DLD1 (cell line): ENCODE measurements at regions not wholly inside any gene's neighbourhood (a gene's known extent, or its start where the extent isn't known, plus 50 kb on each side); places are given as distances from the start of the nearest gene placed in this dataset.

Source experiments
- in situ Hi-C: cut with HindIII; loops from 2 replicates; pipeline ENCODE4 v1.10.0; 2017; ENCODE audit warnings: low sequenced_read_pairs

GRCh38 chr14:94998110-94998509 lies 159.2 kb downstream of the DICER1 start:
- in situ Hi-C loops = no loop called here

DNA sequence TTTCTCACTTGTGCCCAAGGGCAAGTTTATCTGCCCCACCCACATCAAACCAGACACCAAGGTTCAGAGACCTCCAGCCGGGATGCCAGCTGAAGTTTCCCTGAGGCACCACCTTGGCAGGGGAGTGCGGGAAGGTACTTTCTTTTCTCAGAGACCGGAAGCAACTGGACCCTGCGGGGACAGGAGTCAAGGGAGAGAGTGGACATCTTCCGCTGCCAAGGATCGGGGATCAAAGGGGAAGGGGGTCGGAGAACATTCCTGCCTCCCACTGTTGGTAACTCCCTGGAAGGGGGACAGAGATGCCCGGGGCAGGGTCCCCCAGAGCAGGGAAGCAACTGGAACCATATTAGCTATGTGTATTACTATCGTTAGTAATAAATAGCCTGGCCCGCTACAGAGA lies 161.8 kb downstream of the DICER1 start:
- in situ Hi-C loops = no loop called here

DNA sequence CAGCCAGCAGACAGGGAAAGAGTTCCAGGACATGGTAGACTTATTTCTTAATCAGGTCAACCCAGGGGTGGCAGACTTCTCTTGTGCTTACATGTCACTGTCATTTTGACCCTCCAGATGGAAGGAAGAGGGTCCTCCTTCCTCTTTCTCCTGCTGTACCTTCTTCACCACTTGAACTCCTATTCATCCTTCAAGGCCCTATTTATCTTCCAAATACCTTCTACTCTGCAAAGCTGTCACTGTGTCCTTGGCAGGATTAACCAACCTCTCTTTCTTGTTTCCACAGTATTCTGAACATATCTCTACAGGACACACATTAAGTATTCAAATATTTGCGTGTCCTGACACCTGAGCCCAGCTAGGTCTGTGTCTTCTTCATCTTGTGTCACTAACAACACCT lies 163.1 kb downstream of the DICER1 start:
- in situ Hi-C loops = no loop called here

DNA sequence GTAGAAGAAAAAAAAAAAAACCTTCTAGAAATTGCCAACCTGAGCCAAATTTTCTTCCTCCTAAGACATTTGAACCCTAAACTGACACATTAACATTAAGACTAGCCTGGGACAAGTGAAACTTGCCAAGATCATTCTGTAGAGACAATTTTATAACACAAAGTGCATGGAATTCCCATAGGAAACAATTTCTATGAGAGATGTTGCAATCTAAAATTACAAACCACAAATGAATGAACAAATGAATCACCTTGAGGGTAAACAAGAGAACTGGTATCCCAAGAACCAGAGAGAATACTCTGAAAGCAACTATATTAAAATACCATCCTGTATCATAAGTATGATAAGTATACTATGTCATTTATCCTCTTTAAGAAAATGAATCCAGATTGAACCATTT lies 165.3 kb downstream of the DICER1 start:
- in situ Hi-C loops = no loop called here

DNA sequence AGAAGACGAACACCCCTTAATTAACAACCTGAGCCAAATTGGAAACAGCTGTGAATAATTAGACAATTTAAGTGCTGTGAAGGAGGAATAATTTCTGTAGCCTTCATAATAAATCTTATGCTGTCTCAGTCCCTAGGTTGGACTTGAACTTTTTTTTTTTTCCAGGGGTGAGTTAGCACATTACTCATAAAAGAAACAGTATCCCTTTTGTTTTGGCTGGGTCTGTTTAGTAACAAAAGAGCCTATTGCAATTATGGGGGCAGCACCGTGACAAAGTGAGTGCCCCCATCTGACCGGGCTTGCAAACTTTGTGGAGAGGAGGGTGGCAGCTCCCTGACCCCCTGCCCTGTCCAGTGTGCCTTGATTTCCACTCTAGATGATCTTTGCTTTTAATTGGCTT lies 167.4 kb downstream of the DICER1 start:
- in situ Hi-C loops = no loop called here

DNA sequence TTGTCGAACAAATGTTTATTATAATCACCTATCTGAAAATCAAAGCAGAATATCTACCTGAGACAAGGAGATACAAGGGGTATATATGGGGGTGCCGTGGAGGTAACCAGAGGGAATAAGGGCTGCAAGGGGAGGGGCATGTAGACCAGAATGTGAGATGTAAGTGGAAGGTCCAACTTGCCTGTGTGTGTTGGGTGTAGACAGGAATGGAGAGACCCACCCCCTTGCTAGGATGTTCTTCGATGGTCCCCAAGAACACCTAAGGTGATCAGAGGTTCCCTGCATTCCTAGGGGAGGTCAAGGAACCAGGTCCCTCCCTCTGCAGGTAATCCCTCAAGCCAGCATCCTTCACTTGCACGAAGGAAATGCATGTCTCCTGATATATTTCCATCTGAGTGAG lies 167.9 kb downstream of the DICER1 start:
- in situ Hi-C loops = no loop called here

DNA sequence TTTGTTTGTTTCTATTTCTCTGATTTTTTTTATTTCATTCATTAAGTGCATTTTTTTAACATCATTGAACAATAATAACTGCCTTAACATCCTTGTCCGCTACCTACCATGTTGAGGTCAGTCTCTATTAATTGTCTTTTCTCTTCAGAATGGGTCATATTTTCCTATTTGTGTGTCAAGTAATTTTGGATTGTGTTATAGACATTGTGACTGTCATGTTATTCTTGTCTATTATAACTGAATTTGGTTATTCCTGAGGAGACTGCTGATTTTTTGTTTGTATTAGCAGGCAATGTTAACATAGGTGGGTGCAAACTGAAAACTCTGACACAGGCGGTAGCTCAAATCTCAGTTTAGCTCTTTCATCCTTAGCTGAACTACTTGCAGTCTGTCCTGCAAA lies 169.9 kb downstream of the DICER1 start:
- in situ Hi-C loops = no loop called here

DNA sequence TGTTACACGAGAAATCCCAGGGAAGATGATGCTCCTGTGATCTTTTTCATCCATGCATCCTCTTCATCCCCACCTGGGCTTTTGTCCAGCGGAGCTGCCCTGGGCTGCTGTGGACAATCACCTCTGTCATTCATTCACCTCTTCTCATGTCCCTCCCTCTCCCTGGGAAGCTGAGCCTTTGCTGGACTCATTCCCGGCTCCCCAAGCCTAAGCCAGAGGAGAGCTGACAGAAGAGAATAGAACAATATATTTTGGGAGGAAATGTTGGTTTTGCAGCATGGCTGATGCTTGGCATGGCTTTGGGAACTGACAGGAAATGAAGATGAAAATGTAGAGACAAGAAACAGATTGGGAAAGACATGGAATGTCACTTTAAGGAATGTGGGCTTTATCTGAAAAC lies 177.4 kb downstream of the DICER1 start:
- in situ Hi-C loops = no loop called here

DNA sequence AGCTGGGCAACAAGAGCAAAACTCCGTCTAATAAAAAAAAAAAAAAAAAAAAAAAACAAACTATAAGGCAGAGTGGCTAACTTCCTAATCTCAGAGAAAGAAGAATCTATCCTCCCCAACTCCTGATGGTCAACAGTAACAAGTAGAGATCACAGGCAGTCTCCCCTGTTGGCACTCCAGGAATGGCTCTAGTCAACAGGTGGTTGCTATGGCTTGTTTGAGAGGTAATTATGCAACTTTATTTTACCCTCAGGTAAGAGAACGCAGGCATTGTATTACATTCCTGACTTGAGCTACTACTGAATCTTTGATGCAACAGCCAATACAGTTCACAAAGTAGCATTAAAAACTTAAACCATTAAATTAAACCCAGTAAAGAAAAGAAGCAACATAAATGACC lies 180.3 kb downstream of the DICER1 start:
- in situ Hi-C loops = no loop called here

DNA sequence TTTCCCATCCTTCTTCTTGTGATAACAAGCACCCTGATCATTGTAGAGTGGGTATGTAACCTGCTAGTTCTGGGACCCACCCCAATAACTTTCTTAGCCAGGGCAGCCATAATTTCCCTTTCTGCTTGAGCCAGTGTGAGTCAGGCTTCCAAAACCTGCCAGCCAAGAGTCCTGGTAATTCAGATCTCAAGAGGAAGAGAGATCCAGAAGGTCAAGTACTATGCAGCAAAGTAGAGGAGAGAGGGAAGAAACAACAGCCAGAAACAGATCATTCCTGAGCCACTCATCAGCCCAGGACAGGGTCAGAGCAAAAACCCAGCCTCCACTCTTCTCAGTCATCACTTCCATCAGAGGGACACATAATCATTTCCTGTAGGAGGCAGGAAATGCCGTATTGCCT lies 182.0 kb downstream of the DICER1 start:
- in situ Hi-C loops = no loop called here

DNA sequence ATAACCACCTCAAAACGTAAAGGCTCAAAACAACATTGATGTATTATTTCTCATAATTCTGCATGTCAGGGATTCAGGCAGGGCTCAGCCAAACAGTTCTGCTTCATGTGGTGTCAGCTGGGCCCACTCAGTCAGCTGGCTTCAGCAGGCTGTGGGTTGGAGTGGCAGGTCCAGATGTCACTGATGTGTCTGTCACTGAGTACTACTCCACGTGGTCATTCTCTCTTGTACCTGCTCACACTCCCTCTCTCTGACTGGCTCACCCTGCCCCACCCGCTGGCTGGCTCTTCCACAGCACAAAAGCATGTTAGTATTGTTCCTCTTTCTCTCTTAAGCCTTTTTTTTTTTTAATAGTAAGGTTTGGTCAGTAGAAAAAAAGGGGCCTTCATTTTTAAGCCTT lies 182.4 kb downstream of the DICER1 start:
- in situ Hi-C loops = no loop called here

GRCh38 chr14:94974422-94974821 lies 182.9 kb downstream of the DICER1 start:
- in situ Hi-C loops = no loop called here

- in situ Hi-C loops = no loop called here
Measured at GRCh38 chr14:94971750-94972149, 185.6 kb downstream of the DICER1 start.

DNA sequence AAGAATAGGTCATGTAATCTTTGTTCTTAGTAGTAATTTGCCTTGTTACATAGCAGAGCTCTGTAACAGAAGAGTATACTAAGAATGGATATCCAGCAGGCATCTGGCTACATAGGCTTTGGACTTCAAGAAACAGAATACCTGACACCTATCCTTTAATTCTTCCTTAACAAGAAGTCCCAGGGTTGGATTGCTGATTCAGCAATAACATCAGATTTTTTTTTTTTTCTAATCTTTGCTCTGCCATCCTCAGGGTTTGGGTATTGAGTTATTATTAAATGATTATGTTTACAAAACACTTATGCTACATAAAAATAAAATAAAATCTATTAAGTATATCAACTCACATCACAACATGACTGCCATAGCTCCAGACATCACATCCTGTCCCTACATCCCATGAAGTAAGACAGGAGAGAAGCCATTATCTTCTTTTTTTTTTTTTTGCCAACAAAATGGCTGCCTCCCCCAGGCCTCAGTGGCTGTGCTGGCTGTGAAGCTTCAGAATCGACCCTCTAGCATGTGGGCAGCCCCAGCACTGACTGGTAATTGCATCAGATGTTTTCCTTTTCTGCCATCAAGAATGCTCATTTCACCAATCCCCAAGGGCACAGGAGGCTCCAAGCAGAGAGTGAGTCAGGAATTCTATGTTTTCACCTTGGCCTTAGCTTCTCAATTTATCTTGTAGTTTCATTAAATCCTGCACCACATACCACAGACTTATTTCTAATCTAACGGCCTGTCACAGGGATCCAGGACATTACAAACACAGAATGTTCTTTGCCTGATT lies 186.2 kb downstream of the DICER1 start:
- in situ Hi-C loops = no loop called here

DNA sequence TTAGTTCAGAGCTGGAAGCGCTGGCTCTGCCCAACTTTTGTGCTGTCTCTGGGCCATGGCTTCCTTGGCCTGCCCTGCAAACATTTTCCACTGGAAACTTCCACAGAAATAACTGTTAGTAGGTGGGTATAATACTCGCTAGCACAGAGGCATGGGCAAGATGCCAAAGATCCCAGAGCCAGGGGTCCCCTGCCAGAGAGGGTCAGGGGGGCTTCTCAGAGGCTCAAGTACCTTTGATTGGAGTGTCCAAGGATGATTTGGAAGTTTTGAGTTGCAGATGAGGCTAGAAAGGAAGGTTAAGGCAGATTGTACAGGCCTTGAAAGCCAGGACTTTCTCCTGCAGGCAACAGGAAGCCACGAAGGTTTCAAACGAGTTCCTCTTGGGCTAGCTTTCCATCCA lies 187.6 kb downstream of the DICER1 start:
- in situ Hi-C loops = no loop called here

DNA sequence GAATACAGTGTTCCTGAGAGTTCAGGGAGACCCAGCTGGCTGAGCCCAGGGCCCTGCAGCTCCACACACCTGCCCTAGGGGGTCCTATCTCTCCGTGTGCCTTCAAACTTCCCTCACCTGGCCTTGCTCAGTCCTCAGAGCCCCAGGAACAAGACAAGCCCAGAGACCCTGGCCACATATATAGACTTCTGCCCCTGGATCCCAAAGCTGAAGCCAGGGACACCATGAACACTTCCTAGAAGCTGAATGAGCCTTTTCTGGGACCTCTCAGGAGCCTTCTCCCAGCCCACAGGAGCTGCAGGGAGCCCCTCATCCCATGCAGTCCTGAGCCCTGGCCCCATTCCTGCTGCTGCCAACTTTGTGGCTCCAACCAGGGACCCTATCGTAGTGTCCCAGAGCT lies 190.5 kb downstream of the DICER1 start:
- in situ Hi-C loops = no loop called here

- in situ Hi-C loops = no loop called here
Measured at GRCh38 chr14:94966344-94966743, 191.0 kb downstream of the DICER1 start.

- in situ Hi-C loops = no loop called here
Measured at GRCh38 chr14:94965551-94966313, 191.6 kb downstream of the DICER1 start.

- in situ Hi-C loops = no loop called here
Measured at GRCh38 chr14:94964931-94965330, 192.4 kb downstream of the DICER1 start.

DNA sequence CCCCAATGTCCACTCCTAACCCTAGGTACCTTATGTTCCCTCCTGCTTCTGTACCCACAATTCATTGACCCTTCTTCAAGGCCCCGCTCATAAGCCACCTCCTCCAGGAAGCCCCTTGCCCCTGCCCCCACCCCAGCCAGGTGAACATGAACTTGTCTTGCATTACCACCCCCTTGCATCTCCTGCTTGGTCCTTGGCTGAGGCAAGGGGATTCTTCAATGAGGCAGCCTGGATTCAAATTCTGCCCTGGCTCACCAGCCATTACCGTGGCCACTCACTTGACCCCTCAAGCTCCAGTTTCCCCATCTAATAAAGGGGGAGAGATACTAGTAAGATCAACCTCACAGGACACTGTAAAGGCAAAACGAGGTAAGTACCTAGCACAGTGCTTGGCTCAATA lies 193.1 kb downstream of the DICER1 start:
- in situ Hi-C loops = no loop called here

DNA sequence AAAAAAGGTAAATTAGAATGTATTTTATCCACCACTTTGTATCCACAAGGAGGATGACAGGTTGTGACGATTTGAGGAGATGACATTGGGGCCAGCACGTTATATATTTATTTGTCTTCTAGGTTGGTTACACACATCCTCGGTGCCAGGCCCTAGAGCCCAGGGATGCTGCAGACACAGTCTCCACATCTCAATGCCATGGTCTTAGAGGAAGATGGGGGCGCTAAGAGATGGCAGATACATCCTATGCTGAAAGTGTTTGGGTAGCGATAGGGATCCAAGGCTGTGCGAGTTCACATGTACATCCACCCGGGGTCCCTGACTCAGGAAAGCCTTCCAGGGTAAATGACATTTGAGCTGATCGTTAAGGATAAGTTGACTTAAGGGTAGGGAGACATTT lies 193.1 kb upstream of the GSC start:
- in situ Hi-C loops = no loop called here

DNA sequence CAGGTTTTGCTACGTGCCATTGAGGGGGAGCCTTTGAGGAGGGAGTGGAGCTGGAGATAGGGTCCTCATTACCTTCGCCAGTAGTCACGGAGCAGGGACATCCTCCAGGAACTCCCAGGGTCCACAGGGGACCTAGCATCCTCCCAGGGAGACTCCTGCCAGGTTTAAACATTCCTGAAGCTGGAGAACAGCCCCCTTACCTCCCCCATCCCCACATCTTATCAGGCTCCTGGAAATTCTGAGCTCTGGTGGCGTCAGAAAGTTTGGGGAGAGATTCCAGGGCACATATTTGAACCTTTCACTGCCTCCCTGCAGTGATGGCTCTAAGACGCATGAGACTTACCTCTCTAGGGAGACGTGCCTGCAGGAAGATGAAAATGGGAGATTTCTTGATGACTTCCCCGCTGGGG lies 192.3 kb upstream of the GSC start:
- in situ Hi-C loops = no loop called here
